H9 (cell line): ENCODE measurements at regions not wholly inside any gene's neighbourhood (a gene's known extent, or its start where the extent isn't known, plus 50 kb on each side); places are given as distances from the start of the nearest gene placed in this dataset.

ENCODE experiments used
- DNase-seq: peaks from one replicate; pipeline ENCODE4 v3.0.0-alpha.2; 2017
- H2AFZ ChIP-seq: one replicate; pipeline ENCODE4 v1.6.1; 2013; ENCODE audit warnings: mild to moderate bottlenecking, low read length, control low read depth, moderate library complexity
- H2AK5ac ChIP-seq: 2 replicates; pipeline ENCODE4 v1.6.1; 2013; ENCODE audit warnings: low read length, control low read depth, mixed read lengths; ENCODE audit not compliant: insufficient read length
- H2BK120ac ChIP-seq: one replicate; pipeline ENCODE4 v1.6.1; 2013; ENCODE audit warnings: low read depth, mild to moderate bottlenecking, low read length, control low read depth, inconsistent platforms; ENCODE audit not compliant: poor library complexity, severe bottlenecking
- H2BK12ac ChIP-seq: 2 replicates; pipeline ENCODE4 v1.6.1; 2013; ENCODE audit warnings: low read length, control low read depth, mixed read lengths, low read depth; ENCODE audit not compliant: insufficient read length
- H2BK15ac ChIP-seq: 2 replicates; pipeline ENCODE4 v1.6.1; 2013; ENCODE audit warnings: low read depth, low read length, control low read depth
- H2BK20ac ChIP-seq: one replicate; pipeline ENCODE4 v1.6.1; 2013; ENCODE audit warnings: low read depth, mild to moderate bottlenecking, low read length, control low read depth, inconsistent platforms; ENCODE audit not compliant: poor library complexity, severe bottlenecking
- H2BK5ac ChIP-seq: 2 replicates; pipeline ENCODE4 v1.6.1; 2013; ENCODE audit warnings: low read length, control low read depth, mixed read lengths; ENCODE audit not compliant: insufficient read length
- H3K14ac ChIP-seq: 2 replicates; pipeline ENCODE4 v1.6.1; 2013; ENCODE audit warnings: low read length, control low read depth; ENCODE audit not compliant: insufficient read depth
- H3K18ac ChIP-seq: 2 replicates; pipeline ENCODE4 v1.6.1; 2013; ENCODE audit warnings: low read depth, mild to moderate bottlenecking, mixed read lengths, low read length, control low read depth; ENCODE audit not compliant: insufficient read length
- H3K23ac ChIP-seq: 2 replicates; pipeline ENCODE4 v1.6.1; 2013; ENCODE audit warnings: low read length, control low read depth, mixed read lengths, low read depth; ENCODE audit not compliant: insufficient read length
- H3K23me2 ChIP-seq: 2 replicates; pipeline ENCODE4 v1.6.1; 2013; ENCODE audit warnings: low read depth, mild to moderate bottlenecking, mixed read lengths, low read length, control low read depth; ENCODE audit not compliant: insufficient read length, poor library complexity, severe bottlenecking
- H3K27ac ChIP-seq: 2 replicates; pipeline ENCODE4 v1.5.1; 2013; ENCODE audit warnings: low read length, control low read depth, mixed read lengths, low read depth; ENCODE audit not compliant: insufficient read length
- H3K27me3 ChIP-seq: 2 replicates; pipeline ENCODE4 v1.6.1; 2013; ENCODE audit warnings: low read length, control low read depth, inconsistent platforms; ENCODE audit not compliant: insufficient read depth
- H3K4ac ChIP-seq: 2 replicates; pipeline ENCODE4 v1.6.1; 2013; ENCODE audit warnings: low read depth, mild to moderate bottlenecking, control low read depth, inconsistent platforms, low read length, moderate library complexity
- H3K4me1 ChIP-seq: 2 replicates; pipeline ENCODE4 v1.6.1; 2013; ENCODE audit warnings: low read length, control low read depth, inconsistent platforms; ENCODE audit not compliant: insufficient read depth
- H3K4me2 ChIP-seq: 2 replicates; pipeline ENCODE4 v1.6.1; 2013; ENCODE audit warnings: low read length, control low read depth, mixed read lengths; ENCODE audit not compliant: insufficient read length, insufficient read depth
- H3K56ac ChIP-seq: 2 replicates; pipeline ENCODE4 v1.6.1; 2013; ENCODE audit warnings: low read depth, mild to moderate bottlenecking, mixed read lengths, low read length, control low read depth; ENCODE audit not compliant: insufficient read length
- H3K79me1 ChIP-seq: 2 replicates; pipeline ENCODE4 v1.6.1; 2013; ENCODE audit warnings: low read depth, mild to moderate bottlenecking, moderate library complexity, low read length, control low read depth, inconsistent platforms; ENCODE audit not compliant: insufficient read depth, poor library complexity, severe bottlenecking
- H3K79me2 ChIP-seq: 2 replicates; pipeline ENCODE4 v1.6.1; 2013; ENCODE audit warnings: low read length, control low read depth, inconsistent platforms; ENCODE audit not compliant: insufficient read depth
- H3K9ac ChIP-seq: 2 replicates; pipeline ENCODE4 v1.6.1; 2013; ENCODE audit warnings: low read length, control low read depth, mixed read lengths; ENCODE audit not compliant: insufficient read length; ENCODE audit errors: extremely low read depth
- H3K9me3 ChIP-seq: one replicate; pipeline ENCODE4 v1.6.1; 2013; ENCODE audit warnings: low read depth, low read length, inconsistent platforms; ENCODE audit not compliant: control insufficient read depth
- H3T11ph ChIP-seq: one replicate; pipeline ENCODE4 v1.6.1; 2013; ENCODE audit warnings: mild to moderate bottlenecking, low read length, control low read depth, inconsistent platforms
- H4K20me1 ChIP-seq: one replicate; pipeline ENCODE4 v1.6.1; 2013; ENCODE audit not compliant: control insufficient read depth, insufficient read length, insufficient read depth
- H4K5ac ChIP-seq: 2 replicates; pipeline ENCODE4 v1.6.1; 2013; ENCODE audit warnings: low read depth, mild to moderate bottlenecking, mixed read lengths, low read length, control low read depth; ENCODE audit not compliant: insufficient read length
- H4K8ac ChIP-seq: replicated peaks from 2 replicates; pipeline ENCODE4 v1.6.1; 2013; ENCODE audit warnings: low read length, control low read depth, mixed read lengths, low read depth; ENCODE audit not compliant: insufficient read length
- H4K91ac ChIP-seq: 2 replicates; pipeline ENCODE4 v1.6.1; 2013; ENCODE audit warnings: low read depth, mild to moderate bottlenecking, moderate library complexity, mixed read lengths, low read length, control low read depth; ENCODE audit not compliant: insufficient read length
- H3K27ac Mint-ChIP-seq, 3 experiments: 2 replicates in 2 of 3; 3 replicates in 1 of 3; pipeline ENCODE4 v1.8.0; 2020 to 2021; ENCODE audit warnings: mixed read lengths in 3 of 3, mild to moderate bottlenecking in 1 of 3, moderate library complexity in 1 of 3
- H3K27me3 Mint-ChIP-seq: 2 replicates; pipeline ENCODE4 v1.8.0; 2021; ENCODE audit warnings: low read depth, mild to moderate bottlenecking, moderate library complexity, mixed read lengths
- H3K36me3 Mint-ChIP-seq, 3 experiments: 2 replicates in 2 of 3; 3 replicates in 1 of 3; pipeline ENCODE4 v1.8.0; 2020 to 2021; ENCODE audit warnings: low read depth in 3 of 3, mixed read lengths in 3 of 3; ENCODE audit not compliant: insufficient read depth in 1 of 3
- H3K4me1 Mint-ChIP-seq, 2 experiments: 2 replicates each; pipeline ENCODE4 v1.8.0; 2020; ENCODE audit warnings: mixed read lengths in 2 of 2
- H3K4me3 Mint-ChIP-seq, 2 experiments: 2 replicates in 1 of 2; 3 replicates in 1 of 2; pipeline ENCODE4 v1.8.0; 2020 to 2021; ENCODE audit warnings: mild to moderate bottlenecking in 2 of 2, mixed read lengths in 2 of 2, moderate library complexity in 1 of 2
- H3K9me3 Mint-ChIP-seq, 2 experiments: 2 replicates in 1 of 2; 3 replicates in 1 of 2; pipeline ENCODE4 v1.8.0; 2020; ENCODE audit warnings: mild to moderate bottlenecking in 2 of 2, mixed read lengths in 2 of 2, moderate library complexity in 1 of 2
- WGBS: extraction: QIAGEN DNeasy Blood & Tissue Kit; methylation state at CpG from one replicate; pipeline ENCODE4 v1.1.7; 2013; ENCODE audit warnings: missing lambda C conversion rate, low lambda C conversion rate, mixed read lengths; ENCODE audit not compliant: insufficient read length; ENCODE audit errors: extremely low coverage; 5-methylcytosine and 5-hydroxymethylcytosine counted together
- TF ChIP-seq, protein P1 (sequence below): fragments of 200-600 bp; sonication (generic); conservative IDR thresholded peaks from 3 replicates; pipeline ENCODE4 v1.8.0; 2021; ENCODE audit warnings: antibody characterized with exemption, mild to moderate bottlenecking

GRCh38 chr1:29932626-29933025, 696.3 kb downstream of the PTPRU start:
- WGBS, result no CpG with 5 or more reads among the region's 8 CpGs
- TF ChIP-seq, protein P1, sequence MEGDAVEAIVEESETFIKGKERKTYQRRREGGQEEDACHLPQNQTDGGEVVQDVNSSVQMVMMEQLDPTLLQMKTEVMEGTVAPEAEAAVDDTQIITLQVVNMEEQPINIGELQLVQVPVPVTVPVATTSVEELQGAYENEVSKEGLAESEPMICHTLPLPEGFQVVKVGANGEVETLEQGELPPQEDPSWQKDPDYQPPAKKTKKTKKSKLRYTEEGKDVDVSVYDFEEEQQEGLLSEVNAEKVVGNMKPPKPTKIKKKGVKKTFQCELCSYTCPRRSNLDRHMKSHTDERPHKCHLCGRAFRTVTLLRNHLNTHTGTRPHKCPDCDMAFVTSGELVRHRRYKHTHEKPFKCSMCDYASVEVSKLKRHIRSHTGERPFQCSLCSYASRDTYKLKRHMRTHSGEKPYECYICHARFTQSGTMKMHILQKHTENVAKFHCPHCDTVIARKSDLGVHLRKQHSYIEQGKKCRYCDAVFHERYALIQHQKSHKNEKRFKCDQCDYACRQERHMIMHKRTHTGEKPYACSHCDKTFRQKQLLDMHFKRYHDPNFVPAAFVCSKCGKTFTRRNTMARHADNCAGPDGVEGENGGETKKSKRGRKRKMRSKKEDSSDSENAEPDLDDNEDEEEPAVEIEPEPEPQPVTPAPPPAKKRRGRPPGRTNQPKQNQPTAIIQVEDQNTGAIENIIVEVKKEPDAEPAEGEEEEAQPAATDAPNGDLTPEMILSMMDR, result no peak

More at GRCh38 chr1:29932626-29933025, 696.3 kb downstream of the PTPRU start:
- H2BK20ac ChIP-seq, result no peak overlapping the region
- peaks cover 34 to 38% of the 10 kb centered on the region in 2 experiments for H3K4me1 Mint-ChIP-seq
- no peak overlapping the region for H3K27ac ChIP-seq
- H3K4ac ChIP-seq, result no peak overlapping the region
- no peak overlapping the region for H3T11ph ChIP-seq
- H4K5ac ChIP-seq, result no peak overlapping the region
- H3K14ac ChIP-seq, result no peak overlapping the region
- H3K4me2 ChIP-seq, result no peak overlapping the region
- H3K9me3 Mint-ChIP-seq, result no peaks in the 10 kb centered on the region
- H2BK120ac ChIP-seq, result no peak overlapping the region
- H3K36me3 Mint-ChIP-seq, result no peaks in the 10 kb centered on the region
- H3K4me1 ChIP-seq, result peaks cover 7% of the 10 kb centered on the region; the same call in 1 of the 2 replicates
- no peak overlapping the region for H2BK12ac ChIP-seq
- H3K27me3 ChIP-seq, result no peaks in the 10 kb centered on the region
- H2AK5ac ChIP-seq, result no peak overlapping the region
- H3K79me2 ChIP-seq, result no peaks in the 10 kb centered on the region
- no peak overlapping the region for H3K9ac ChIP-seq
- H3K23ac ChIP-seq, result no peak overlapping the region
- H3K18ac ChIP-seq, result no peak overlapping the region
- no peaks in the 10 kb centered on the region for H3K79me1 ChIP-seq
- H2BK15ac ChIP-seq, result no peak overlapping the region
- no peak overlapping the region for H3K56ac ChIP-seq
- no peak overlapping the region for H4K8ac ChIP-seq
- DNase-seq, result no peak
- H3K27ac Mint-ChIP-seq, result peak overlapping the region in 1 of 3 experiments; percentile 27; a peak in 3 of 7 replicates
- no peaks in the 10 kb centered on the region; the same call in 1 of the 2 replicates for H3K27me3 Mint-ChIP-seq
- no peak overlapping the region for H4K91ac ChIP-seq
- 0 out of 5 replicates have a peak overlapping the region, but pooled peaks of 1 of the 2 experiments have one; percentile 15 for H3K4me3 Mint-ChIP-seq
- no peaks in the 10 kb centered on the region for H4K20me1 ChIP-seq
- no peak overlapping the region for H2BK5ac ChIP-seq
- no peaks in the 10 kb centered on the region for H3K9me3 ChIP-seq
- no peaks in the 10 kb centered on the region for H3K23me2 ChIP-seq
- no peak overlapping the region for H2AFZ ChIP-seq
